SJCRH30 (cell line): ENCODE measurements at regions not wholly inside any gene's neighbourhood (a gene's known extent, or its start where the extent isn't known, plus 50 kb on each side); places are given as distances from the start of the nearest gene placed in this dataset.
"Not testable (repeated sequence)": the region's sequence is repeated elsewhere in the genome, so short reads cannot be mapped to it uniquely, and the experiment has no call there.

ENCODE experiments used
- DNase-seq, 2 experiments: peaks; one replicate each; pipeline ENCODE4 v3.0.0-alpha.2; 2015 to 2020
- H3K27ac ChIP-seq: fragments of 250-450 bp; sonication (Bioruptor Pico); 2 replicates; pipeline ENCODE4 v1.5.1; 2020; ENCODE audit warnings: mild to moderate bottlenecking, moderate library complexity
- H3K27me3 ChIP-seq: fragments of 250-450 bp; sonication (Bioruptor Pico); 2 replicates; pipeline ENCODE4 v1.5.1; 2020; ENCODE audit warnings: mild to moderate bottlenecking, moderate library complexity
- H3K36me3 ChIP-seq: fragments of 250-450 bp; sonication (Bioruptor Pico); 2 replicates; pipeline ENCODE4 v1.5.1; 2020; ENCODE audit warnings: mild to moderate bottlenecking, moderate library complexity
- H3K4me1 ChIP-seq: fragments of 250-450 bp; sonication (Bioruptor Pico); 2 replicates; pipeline ENCODE4 v1.5.1; 2020; ENCODE audit warnings: mild to moderate bottlenecking, moderate library complexity
- H3K4me3 ChIP-seq: fragments of 250-450 bp; sonication (Bioruptor Pico); 2 replicates; pipeline ENCODE4 v1.5.1; 2020; ENCODE audit warnings: mild to moderate bottlenecking, moderate library complexity
- H3K9me3 ChIP-seq: fragments of 250-450 bp; sonication (Bioruptor Pico); replicated peaks from 2 replicates; pipeline ENCODE4 v1.5.1; 2020; ENCODE audit warnings: mild to moderate bottlenecking, moderate library complexity

DNA sequence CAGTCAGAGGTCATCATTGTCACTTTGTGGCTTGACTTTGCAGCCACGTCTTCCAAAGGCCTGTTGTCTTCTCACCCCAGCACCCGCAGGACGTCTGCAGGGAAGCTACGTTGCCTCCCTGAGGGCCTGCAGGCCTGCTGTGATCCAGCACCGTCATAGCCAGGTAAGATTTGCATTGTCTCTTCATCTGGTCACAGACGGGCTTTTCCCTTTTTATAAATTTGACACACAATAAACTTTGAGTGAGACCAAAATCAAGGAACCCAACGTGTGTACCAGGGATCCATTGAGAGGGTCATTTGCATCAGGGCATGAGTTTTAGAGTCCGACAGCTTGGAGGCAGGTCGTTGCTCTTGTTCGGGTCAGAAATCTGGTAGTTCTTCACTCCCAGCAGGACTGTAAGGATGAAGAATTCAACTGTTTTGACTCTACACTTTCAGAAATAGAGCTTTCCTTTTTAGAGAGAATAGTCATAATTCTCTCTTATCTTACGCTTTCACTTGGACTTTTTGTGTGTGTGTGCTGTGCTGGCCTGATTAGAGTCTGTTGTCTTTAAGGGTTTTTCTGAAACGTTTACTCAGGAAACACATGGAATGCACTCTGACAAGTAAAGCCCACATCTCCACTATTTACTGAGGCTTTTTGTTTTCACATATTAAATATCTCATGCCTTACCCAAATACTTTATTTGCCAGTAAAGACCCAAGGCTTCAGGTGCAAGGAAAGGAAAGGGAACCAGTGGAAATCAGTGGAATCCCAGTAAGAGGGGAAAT lies 177.2 kb upstream of the TAB2 start:
- Histone ChIP-seq H3K27ac (no peak overlapping the region), H3K4me1 (no peaks in the 10 kb centered on the region), H3K36me3 (no peaks in the 10 kb centered on the region), H3K27me3 (no peaks in the 10 kb centered on the region), H3K4me3 (no peak overlapping the region), H3K9me3 (no peaks in the 10 kb centered on the region; the same call in 1 of the 2 replicates)
- DNase-seq, result no peak

DNA sequence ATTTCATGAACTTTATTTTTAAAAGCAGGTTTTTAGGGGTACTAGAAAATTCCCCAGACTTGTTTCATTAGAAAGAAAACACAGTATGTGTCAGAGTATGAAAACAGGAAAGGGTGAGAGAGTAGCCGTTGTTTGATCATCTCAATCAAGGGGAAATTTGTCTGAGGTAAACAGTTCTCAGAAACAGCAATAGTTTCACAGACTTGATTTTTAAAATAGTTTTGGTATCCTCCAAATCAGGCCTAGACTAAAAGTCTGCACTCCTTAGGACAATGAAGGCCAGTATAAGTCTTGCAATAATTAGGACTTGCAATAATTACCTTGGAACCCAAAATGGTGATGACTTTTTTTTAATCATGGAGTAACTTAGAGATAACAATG lies 176.6 kb upstream of the TAB2 start:
- Histone ChIP-seq H3K4me1 (no peaks in the 10 kb centered on the region), H3K27ac (no peak overlapping the region), H3K4me3 (no peak overlapping the region), H3K27me3 (no peaks in the 10 kb centered on the region), H3K9me3 (no peaks in the 10 kb centered on the region; the same call in 1 of the 2 replicates), H3K36me3 (no peaks in the 10 kb centered on the region)
- no peak for DNase-seq

DNA sequence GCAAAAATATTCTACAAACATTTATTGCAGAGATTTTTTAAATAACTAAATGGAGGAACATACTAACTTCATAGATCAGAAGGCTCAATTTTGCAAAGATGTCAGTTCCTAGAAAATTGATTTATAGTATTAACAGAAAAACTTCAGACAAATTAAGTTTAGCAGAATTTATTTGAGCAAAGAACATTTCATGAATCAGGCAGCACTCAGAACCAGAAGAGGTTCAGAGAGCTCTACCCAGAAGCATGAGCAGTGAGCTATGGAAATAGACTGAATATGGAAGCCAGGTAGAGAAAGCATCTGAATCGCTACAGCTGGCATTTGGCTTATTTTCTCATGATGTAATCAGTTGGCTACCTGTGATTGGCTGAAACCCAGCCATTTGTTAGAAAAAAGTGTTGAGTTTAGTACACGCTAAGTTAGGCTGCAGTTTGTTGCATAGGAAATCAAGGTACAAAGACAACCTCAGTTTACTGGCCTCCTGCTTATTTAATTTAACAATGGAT lies 174.5 kb upstream of the TAB2 start:
- no peak overlapping the region for H3K27ac ChIP-seq
- H3K4me3 ChIP-seq, result no peak overlapping the region
- no peaks in the 10 kb centered on the region for H3K4me1 ChIP-seq
- H3K9me3 ChIP-seq, result no peaks in the 10 kb centered on the region; the same call in 1 of the 2 replicates
- H3K27me3 ChIP-seq, result no peaks in the 10 kb centered on the region
- H3K36me3 ChIP-seq, result no peaks in the 10 kb centered on the region
- no peak for DNase-seq

DNA sequence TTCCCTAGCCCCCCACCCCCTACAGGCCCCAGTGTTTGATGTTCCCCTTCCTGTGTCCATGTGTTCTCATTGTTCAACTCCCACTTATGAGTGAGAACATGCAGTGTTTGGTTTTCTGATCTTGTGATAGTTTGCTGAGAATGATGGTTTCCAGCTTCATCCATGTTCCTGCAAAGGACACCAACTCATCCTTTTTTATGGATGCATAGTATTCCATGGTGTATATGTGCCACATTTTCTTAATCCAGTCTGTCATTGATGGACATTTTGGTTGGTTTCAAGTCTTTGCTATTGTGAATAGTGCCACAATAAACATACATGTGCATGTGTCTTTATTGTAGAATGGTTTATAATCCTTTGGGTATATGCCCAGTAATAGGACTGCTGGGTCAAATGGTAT lies 171.7 kb upstream of the TAB2 start:
- H3K9me3 ChIP-seq, H3K4me3 ChIP-seq, H3K27me3 ChIP-seq, DNase-seq, H3K36me3 ChIP-seq, H3K4me1 ChIP-seq, H3K27ac ChIP-seq: not testable (repeated sequence)

DNA sequence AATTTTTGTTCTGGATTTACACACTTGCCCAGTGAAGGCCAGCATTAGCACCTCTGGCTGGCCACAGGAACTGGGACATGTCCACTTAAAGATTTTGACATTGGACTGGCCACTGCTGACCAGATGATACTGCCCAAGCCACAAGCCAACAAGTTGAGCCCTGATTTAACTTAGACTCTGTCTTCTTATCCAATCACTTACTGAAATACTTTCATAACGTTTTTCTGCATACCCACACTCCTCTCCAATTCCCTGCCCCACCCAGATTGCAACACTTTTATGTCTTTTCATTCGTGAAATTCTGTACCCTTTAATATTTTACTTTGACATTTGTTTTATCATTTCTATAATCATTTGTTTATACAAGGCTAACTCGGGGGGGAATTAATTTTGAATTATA lies 170.3 kb upstream of the TAB2 start:
- no peaks in the 10 kb centered on the region; the same call in 1 of the 2 replicates for H3K9me3 ChIP-seq
- H3K4me1 ChIP-seq, result no peaks in the 10 kb centered on the region
- no peak overlapping the region for H3K27ac ChIP-seq
- no peaks in the 10 kb centered on the region for H3K27me3 ChIP-seq
- H3K36me3 ChIP-seq, result no peaks in the 10 kb centered on the region
- H3K4me3 ChIP-seq, result no peak overlapping the region
- no peak for DNase-seq

DNA sequence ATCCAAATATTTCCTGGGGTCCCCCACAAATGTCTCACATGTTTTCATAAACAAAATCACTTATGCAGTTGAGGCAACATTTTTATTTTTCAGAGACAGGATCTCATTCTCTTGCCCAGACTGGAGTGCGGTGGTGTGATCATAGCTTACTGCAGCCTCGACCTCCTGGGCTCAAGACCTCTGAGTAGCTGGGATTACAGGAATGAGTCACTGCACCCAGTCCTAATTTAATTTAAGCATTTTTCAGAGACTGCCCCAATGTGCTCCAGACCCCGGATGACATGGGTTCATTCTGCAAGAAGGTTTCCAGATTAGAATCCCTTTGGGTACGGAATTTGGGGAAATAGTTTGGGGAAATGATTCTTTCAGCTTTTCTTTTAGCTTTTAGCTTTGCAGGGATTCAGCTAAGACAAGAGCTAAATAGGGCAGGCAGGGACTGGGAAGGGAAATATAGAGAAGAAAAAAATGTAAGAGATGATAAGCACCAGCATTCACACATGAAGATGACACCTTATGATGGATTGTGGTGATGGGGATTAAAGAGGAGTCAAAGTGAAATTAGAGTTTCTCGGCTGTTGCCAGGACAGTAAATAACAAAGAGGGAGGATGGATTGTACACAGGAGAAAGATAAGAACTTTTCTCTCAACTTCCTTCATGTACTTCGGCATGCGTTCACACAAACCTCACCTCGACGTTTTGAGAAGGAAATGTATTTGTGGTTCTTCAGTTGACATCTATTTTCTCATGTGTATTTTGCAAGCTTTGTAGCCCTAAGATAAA lies 169.4 kb upstream of the TAB2 start:
- Histone ChIP-seq H3K4me1 (no peaks in the 10 kb centered on the region), H3K4me3 (no peak overlapping the region), H3K36me3 (no peaks in the 10 kb centered on the region), H3K9me3 (no peaks in the 10 kb centered on the region), H3K27me3 (no peaks in the 10 kb centered on the region), H3K27ac (no peak overlapping the region)
- no peak for DNase-seq

DNA sequence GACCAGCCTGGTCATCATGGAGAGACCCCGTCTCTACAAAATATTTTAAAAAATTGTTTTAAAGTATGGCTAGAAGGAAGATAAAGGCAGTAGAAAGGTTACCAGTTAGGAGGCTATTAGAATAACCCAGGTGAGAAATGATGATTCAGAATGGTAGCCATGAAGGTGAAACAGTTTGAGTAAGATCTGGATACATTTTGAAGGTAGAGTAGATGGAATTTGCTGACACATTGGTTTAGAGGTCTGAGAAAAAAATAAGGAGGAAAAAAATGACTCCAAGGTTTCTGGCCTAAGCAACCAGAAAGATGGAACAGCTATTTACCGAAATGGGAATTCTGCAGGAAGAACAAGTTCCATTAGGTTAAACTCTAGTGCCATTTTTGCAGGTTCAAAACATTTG lies 167.9 kb upstream of the TAB2 start:
- H3K4me1 ChIP-seq, result no peaks in the 10 kb centered on the region
- H3K4me3 ChIP-seq, result no peak overlapping the region
- H3K27ac ChIP-seq, result no peak overlapping the region
- no peaks in the 10 kb centered on the region for H3K9me3 ChIP-seq
- H3K36me3 ChIP-seq, result no peaks in the 10 kb centered on the region
- H3K27me3 ChIP-seq, result no peaks in the 10 kb centered on the region
- no peak for DNase-seq

DNA sequence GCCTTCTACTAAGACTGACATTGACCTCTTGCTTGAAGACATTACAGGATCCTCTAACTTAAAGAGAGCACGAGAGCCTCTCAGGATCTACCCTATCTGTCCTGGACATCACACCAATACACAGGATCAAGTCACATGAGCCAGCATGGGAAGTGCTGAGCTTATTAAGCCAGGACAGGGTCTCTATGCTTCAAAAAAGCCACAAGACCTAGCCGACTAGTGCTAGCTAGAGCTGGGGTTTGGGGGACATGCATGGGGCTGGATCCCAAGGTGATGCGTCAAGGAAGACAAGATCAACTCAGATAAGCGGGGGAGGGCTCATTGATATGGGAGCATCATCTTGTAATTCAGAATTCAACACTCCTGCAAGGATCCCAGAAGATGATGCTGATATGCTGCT lies 167.2 kb upstream of the TAB2 start:
- H3K4me1 ChIP-seq, result no peaks in the 10 kb centered on the region
- H3K27me3 ChIP-seq, result no peaks in the 10 kb centered on the region
- H3K9me3 ChIP-seq, result no peaks in the 10 kb centered on the region
- H3K27ac ChIP-seq, result no peak overlapping the region
- no peaks in the 10 kb centered on the region for H3K36me3 ChIP-seq
- DNase-seq, result no peak
- no peak overlapping the region for H3K4me3 ChIP-seq

DNA sequence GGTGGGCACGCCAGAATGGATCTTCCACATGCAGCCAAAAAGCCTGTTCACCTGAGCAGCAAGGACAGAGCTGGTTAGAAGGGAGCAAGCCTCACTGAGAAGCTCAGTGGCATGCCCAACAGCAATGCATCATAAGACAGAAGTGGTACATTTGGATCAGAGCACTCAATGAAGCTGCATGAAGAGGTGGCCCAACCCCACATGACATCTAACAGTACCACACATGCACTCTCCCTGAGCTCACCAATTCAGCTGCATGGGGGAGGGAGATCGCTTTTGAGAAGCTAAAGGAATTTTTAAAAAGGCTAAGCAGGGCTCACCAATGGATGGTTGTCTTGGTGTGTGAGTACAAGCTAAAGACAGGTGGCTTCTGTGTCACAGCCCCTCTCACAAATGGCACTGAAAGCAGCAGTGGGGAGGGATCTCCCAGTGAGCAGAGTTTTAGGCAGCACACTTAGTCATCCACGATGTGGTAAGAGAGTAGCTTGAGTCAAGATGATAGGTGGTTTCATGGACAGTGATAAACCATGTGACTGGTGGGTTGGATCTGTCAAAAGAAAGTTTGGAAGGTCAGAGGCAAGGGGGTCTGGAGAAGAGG lies 166.6 kb upstream of the TAB2 start:
- 0 out of 2 replicates have a peak, but pooled peaks cover 3% of the 10 kb centered on the region for H3K27me3 ChIP-seq
- H3K4me1 ChIP-seq, result no peaks in the 10 kb centered on the region
- DNase-seq, result no peak
- no peak overlapping the region for H3K27ac ChIP-seq
- no peak overlapping the region for H3K4me3 ChIP-seq
- no peaks in the 10 kb centered on the region for H3K9me3 ChIP-seq
- no peaks in the 10 kb centered on the region for H3K36me3 ChIP-seq

DNA sequence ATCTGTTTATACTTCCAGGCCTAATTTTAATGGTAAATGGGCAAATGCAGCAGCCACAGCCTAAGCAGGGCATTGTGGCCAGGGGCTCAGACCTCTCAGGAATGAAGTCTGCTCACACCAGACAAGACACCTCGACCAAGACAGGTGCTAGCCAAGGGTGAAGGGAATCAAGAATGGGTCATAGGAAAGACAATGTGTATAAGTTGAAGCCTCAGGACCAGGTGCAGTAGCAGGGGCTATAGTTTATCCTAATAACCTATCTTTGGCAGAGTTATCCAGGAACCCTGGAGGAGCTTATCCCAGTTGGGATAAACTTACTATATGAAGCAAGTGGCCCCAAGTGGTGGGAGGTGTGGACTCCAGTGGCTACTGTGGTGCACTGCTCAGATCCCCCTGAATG lies 165.0 kb upstream of the TAB2 start:
- Histone ChIP-seq H3K4me1 (no peaks in the 10 kb centered on the region), H3K27me3 (0 out of 2 replicates have a peak, but pooled peaks cover 4% of the 10 kb centered on the region), H3K36me3 (no peaks in the 10 kb centered on the region), H3K4me3 (no peak overlapping the region), H3K9me3 (no peaks in the 10 kb centered on the region), H3K27ac (no peak overlapping the region)
- DNase-seq, result no peak

DNA sequence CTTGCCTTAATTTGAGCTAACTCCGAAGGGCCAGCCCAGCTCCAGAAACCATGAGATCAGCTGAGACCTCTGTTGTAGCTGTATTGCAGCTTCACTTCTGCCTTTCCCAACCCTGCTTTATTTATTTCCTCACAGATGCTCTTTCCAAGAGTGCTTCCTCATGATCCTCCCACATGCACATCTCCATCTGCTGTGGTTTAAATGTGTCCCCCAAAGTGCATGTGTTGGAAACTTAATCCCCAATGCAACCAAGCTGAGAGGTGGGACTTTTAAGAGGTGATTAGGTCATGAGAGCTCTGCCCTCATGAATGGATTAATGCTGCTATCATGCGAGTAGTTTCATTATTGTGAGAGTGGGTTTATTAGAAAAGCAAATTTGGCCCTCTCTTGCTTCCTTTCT lies 164.4 kb upstream of the TAB2 start:
- no peaks in the 10 kb centered on the region for H3K9me3 ChIP-seq
- no peaks in the 10 kb centered on the region for H3K36me3 ChIP-seq
- 0 out of 2 replicates have a peak, but pooled peaks cover 4% of the 10 kb centered on the region for H3K27me3 ChIP-seq
- H3K4me3 ChIP-seq, result no peak overlapping the region
- DNase-seq, result no peak
- no peaks in the 10 kb centered on the region for H3K4me1 ChIP-seq
- no peak overlapping the region for H3K27ac ChIP-seq

DNA sequence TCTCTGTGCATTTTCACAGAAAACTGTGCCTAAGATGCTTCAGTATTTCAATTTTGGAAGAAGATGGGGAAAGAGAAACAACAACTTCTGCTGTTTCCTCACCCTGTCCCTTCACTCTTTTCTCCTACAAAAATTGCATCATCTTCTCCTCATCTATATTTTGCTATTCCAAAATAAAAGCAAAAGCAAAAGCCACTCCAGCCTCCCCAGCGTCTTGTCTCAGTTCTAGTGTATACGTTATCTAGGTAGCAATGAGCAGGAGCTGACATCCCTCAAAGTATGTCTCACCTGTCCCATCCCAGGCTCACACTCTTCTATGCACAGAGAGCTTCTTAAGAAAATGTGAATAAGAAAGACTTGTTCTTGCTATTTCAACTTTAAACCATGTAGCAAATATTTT lies 163.8 kb upstream of the TAB2 start:
- 0 out of 2 replicates have a peak, but pooled peaks cover 4% of the 10 kb centered on the region for H3K27me3 ChIP-seq
- H3K9me3 ChIP-seq, result no peaks in the 10 kb centered on the region
- no peaks in the 10 kb centered on the region for H3K36me3 ChIP-seq
- H3K4me3 ChIP-seq, result no peak overlapping the region
- DNase-seq, result no peak
- no peaks in the 10 kb centered on the region for H3K4me1 ChIP-seq
- H3K27ac ChIP-seq, result no peak overlapping the region

DNA sequence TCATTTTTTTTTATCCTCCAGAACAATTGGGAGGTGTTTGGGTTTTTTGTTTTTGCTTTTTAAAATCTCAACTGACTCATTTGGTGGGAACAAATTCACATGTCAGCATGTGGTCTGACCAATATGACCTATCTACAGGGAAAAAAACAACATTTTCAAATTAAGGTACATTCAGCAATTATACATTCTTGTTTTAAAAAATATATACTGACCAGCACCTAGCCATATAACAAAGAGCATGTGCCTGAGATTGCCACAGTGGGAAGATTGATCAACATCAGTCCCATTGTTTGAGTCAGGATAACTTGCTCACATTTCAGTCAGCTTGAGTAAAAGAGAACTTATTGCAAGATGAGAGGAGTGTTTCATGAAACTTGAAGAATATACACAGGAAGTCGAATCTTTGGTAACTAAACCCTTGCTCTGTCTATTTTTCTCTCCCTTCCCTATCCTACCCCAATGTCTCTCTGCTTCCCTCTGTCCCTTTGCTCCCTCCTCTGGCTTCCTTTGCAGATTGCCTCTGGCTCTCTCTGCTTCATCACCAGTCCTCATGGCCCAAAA lies 163.2 kb upstream of the TAB2 start:
- no peak overlapping the region for H3K4me3 ChIP-seq
- no peak for DNase-seq
- 0 out of 2 replicates have a peak, but pooled peaks cover 4% of the 10 kb centered on the region for H3K27me3 ChIP-seq
- H3K27ac ChIP-seq, result no peak overlapping the region
- H3K4me1 ChIP-seq, result no peaks in the 10 kb centered on the region
- H3K9me3 ChIP-seq, result no peaks in the 10 kb centered on the region
- H3K36me3 ChIP-seq, result no peaks in the 10 kb centered on the region

DNA sequence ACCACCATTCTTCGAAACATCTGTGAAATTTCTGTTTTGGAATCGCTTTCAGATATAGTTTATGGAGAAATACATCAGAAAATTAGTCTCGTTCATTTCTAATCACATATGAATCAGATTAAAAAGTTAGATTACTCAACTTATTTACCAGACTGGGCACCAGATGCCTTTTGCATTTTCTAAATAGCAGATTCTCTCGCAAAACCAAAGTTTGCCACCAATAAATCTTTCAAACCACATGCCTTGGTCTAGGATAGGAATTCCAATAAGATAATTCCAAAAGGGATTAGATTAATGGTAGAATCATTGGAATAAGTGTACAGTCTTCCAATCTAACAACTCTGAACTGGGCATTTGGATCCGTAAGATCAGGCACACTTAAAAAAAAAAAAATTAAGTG lies 160.4 kb upstream of the TAB2 start:
- H3K27me3 ChIP-seq, result 0 out of 2 replicates have a peak, but pooled peaks cover 4% of the 10 kb centered on the region
- H3K9me3 ChIP-seq, result no peaks in the 10 kb centered on the region
- no peak for DNase-seq
- no peaks in the 10 kb centered on the region for H3K36me3 ChIP-seq
- H3K27ac ChIP-seq, result no peak overlapping the region
- no peak overlapping the region for H3K4me3 ChIP-seq
- H3K4me1 ChIP-seq, result no peaks in the 10 kb centered on the region

DNA sequence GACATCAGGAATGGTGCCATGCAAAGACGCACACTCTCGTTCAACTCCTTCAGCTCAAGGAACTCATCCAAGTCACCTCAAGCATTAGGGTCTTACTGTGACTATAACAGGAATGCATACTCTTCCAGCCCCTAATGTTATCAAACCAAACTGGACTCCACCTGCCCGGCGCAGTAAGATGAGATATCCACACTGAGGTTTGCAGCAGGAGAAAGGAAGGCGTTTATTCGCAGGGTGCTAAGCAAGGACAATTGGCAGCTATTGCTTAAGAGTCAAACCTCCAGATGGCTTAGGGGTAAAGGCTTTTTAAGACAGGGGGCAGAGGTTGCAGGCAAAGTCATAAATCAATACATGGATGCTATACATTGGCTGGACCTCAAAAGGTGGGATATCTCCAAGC lies 159.4 kb upstream of the TAB2 start:
- Histone ChIP-seq H3K9me3 (no peaks in the 10 kb centered on the region), H3K36me3 (no peaks in the 10 kb centered on the region), H3K27me3 (0 out of 2 replicates have a peak, but pooled peaks cover 4% of the 10 kb centered on the region), H3K27ac (no peak overlapping the region), H3K4me3 (no peak overlapping the region), H3K4me1 (no peaks in the 10 kb centered on the region)
- no peak for DNase-seq
